Neural cell (in vitro differentiated cells): ENCODE measurements at regions not wholly inside any gene's neighbourhood (a gene's known extent, or its start where the extent isn't known, plus 50 kb on each side); places are given as distances from the start of the nearest gene placed in this dataset.

Source experiments
- CTCF ChIP-seq: fragments of 450-650 bp; IDR thresholded peaks from 2 replicates; pipeline ENCODE4 v1.5.1; 2014; ENCODE audit warnings: antibody characterized with exemption, mild to moderate bottlenecking, moderate library complexity; ENCODE audit not compliant: poor library complexity, severe bottlenecking
- MXI1 ChIP-seq: fragments of 450-650 bp; conservative IDR thresholded peaks from 2 replicates; pipeline ENCODE4 v1.6.1; 2014; ENCODE audit warnings: antibody characterized with exemption, mild to moderate bottlenecking; ENCODE audit not compliant: poor library complexity, severe bottlenecking
- POLR2AphosphoS5 ChIP-seq: IDR thresholded peaks from 2 replicates; pipeline ENCODE4 v1.6.1; 2012
- RAD21 ChIP-seq: fragments of 450-650 bp; conservative IDR thresholded peaks from 2 replicates; pipeline ENCODE4 v1.6.1; 2014; ENCODE audit warnings: antibody characterized with exemption, mild to moderate bottlenecking, moderate library complexity
- REST ChIP-seq: IDR thresholded peaks from 2 replicates; pipeline ENCODE4 v1.6.1; 2012; ENCODE audit warnings: borderline replicate concordance
- SMC3 ChIP-seq: fragments of 450-650 bp; conservative IDR thresholded peaks from 2 replicates; pipeline ENCODE4 v1.6.1; 2014; ENCODE audit warnings: antibody characterized with exemption, mild to moderate bottlenecking, moderate library complexity; ENCODE audit not compliant: poor library complexity
- TAF1 ChIP-seq: IDR thresholded peaks from 2 replicates; pipeline ENCODE4 v1.6.1; 2012; ENCODE audit warnings: low read depth

- TF ChIP-seq CTCF (no peak), RAD21 (no peak), REST (no peak), SMC3 (no peak), POLR2AphosphoS5 (peak; percentile 83), MXI1 (no peak), TAF1 (no peak)
Observed at GRCh38 chr2:194294156-194294555, 1362.9 kb upstream of the SLC39A10 start.
